DMS79 treated with DMSO at 0.1 percent for 48 hours (cell line): ENCODE measurements at regions not wholly inside any gene's neighbourhood (a gene's known extent, or its start where the extent isn't known, plus 50 kb on each side); places are given as distances from the start of the nearest gene placed in this dataset.

Source experiments
- DNase-seq: peaks from one replicate; lab custom pipeline; 2025; lab: John Stamatoyannopoulos, UW

- DNase-seq = no peak
These were observed 124.3 kb downstream of the TRIM29 start for GRCh38 chr11:120013325-120014250.

GRCh38 chr11:120012245-120012644 lies 125.7 kb downstream of the TRIM29 start:
- no peak for DNase-seq

- DNase-seq = no peak
These were observed 126.1 kb downstream of the TRIM29 start for GRCh38 chr11:120011836-120012235.

GRCh38 chr11:120010775-120011174 lies 127.1 kb downstream of the TRIM29 start:
- DNase-seq = no peak

GRCh38 chr11:120009938-120010337 lies 128.0 kb downstream of the TRIM29 start:
- DNase-seq = no peak

- no peak for DNase-seq
These were observed 130.8 kb downstream of the TRIM29 start for GRCh38 chr11:120007144-120007543.

GRCh38 chr11:120004723-120005122 lies 133.2 kb downstream of the TRIM29 start:
- no peak for DNase-seq

GRCh38 chr11:120001178-120002090 lies 136.5 kb downstream of the TRIM29 start:
- peak; percentile 13 for DNase-seq

GRCh38 chr11:119999220-119999619 lies 138.7 kb downstream of the TRIM29 start:
- no peak for DNase-seq

GRCh38 chr11:119996556-119996955 lies 141.4 kb downstream of the TRIM29 start:
- no peak for DNase-seq

- no peak for DNase-seq
These were observed 142.0 kb downstream of the TRIM29 start for GRCh38 chr11:119995730-119996491.

GRCh38 chr11:119993722-119994121 lies 144.2 kb downstream of the TRIM29 start:
- DNase-seq = peak; percentile 84

- DNase-seq = no peak
These were observed 145.5 kb downstream of the TRIM29 start for GRCh38 chr11:119992171-119993051.

GRCh38 chr11:119991669-119992068 lies 146.2 kb downstream of the TRIM29 start:
- DNase-seq = no peak

- no peak for DNase-seq
These were observed 146.9 kb downstream of the TRIM29 start for GRCh38 chr11:119991022-119991404.

- no peak for DNase-seq
These were observed 147.4 kb downstream of the TRIM29 start for GRCh38 chr11:119990309-119991021.

- no peak for DNase-seq
These were observed 148.6 kb downstream of the TRIM29 start for GRCh38 chr11:119989159-119989821.

GRCh38 chr11:119985551-119985950 lies 152.4 kb downstream of the TRIM29 start:
- no peak for DNase-seq

GRCh38 chr11:119983816-119984215 lies 154.1 kb downstream of the TRIM29 start:
- DNase-seq = no peak

- DNase-seq = no peak
These were observed 154.6 kb downstream of the TRIM29 start for GRCh38 chr11:119983240-119983732.
